NCI-H345 (cell line): ENCODE measurements at regions not wholly inside any gene's neighbourhood (a gene's known extent, or its start where the extent isn't known, plus 50 kb on each side); places are given as distances from the start of the nearest gene placed in this dataset.
"Not testable (repeated sequence)": the region's sequence is repeated elsewhere in the genome, so short reads cannot be mapped to it uniquely, and the experiment has no call there.

Experiments
- DNase-seq: peaks from one replicate; lab custom pipeline; 2025; lab: John Stamatoyannopoulos, UW

GRCh38 chr12:61044766-61045165 is 1215.4 kb upstream of the USP15 start:
- no peak for DNase-seq

- DNase-seq: no peak
Measured at GRCh38 chr12:61070640-61071414, 1189.4 kb upstream of the USP15 start.

GRCh38 chr12:61072717-61073116 is 1187.5 kb upstream of the USP15 start:
- DNase-seq: no peak

GRCh38 chr12:61095111-61095510 is 1165.1 kb upstream of the USP15 start:
- DNase-seq: no peak

- no peak for DNase-seq
Measured at GRCh38 chr12:61098031-61098580, 1162.1 kb upstream of the USP15 start.

GRCh38 chr12:61107118-61107517 is 1153.1 kb upstream of the USP15 start:
- DNase-seq: no peak

GRCh38 chr12:61111218-61111617 is 1149.0 kb upstream of the USP15 start:
- DNase-seq: no peak

- DNase-seq: no peak
Measured at GRCh38 chr12:61137677-61138414, 1122.4 kb upstream of the USP15 start.

- no peak for DNase-seq
Measured at GRCh38 chr12:61138415-61138759, 1121.8 kb upstream of the USP15 start.

- DNase-seq: no peak
Measured at GRCh38 chr12:61161961-61162360, 1098.2 kb upstream of the USP15 start.

GRCh38 chr12:61188801-61189595 is 1071.2 kb upstream of the USP15 start:
- no peak for DNase-seq

GRCh38 chr12:61213646-61214045 is 1046.6 kb upstream of the USP15 start:
- no peak for DNase-seq

GRCh38 chr12:61220337-61220736 is 1039.9 kb upstream of the USP15 start:
- no peak for DNase-seq

- no peak for DNase-seq
Measured at GRCh38 chr12:61232040-61232439, 1028.2 kb upstream of the USP15 start.

- no peak for DNase-seq
Measured at GRCh38 chr12:61250303-61250702, 1009.9 kb upstream of the USP15 start.

- no peak for DNase-seq
Measured at GRCh38 chr12:61251076-61251475, 1009.1 kb upstream of the USP15 start.

- DNase-seq: no peak
Measured at GRCh38 chr12:61254225-61254624, 1006.0 kb upstream of the USP15 start.

- DNase-seq: not testable (repeated sequence)
Measured at GRCh38 chr12:61264294-61264693, 995.9 kb upstream of the USP15 start.

GRCh38 chr12:61267474-61267873 is 992.7 kb upstream of the USP15 start:
- no peak for DNase-seq

GRCh38 chr12:61272441-61272840 is 987.8 kb upstream of the USP15 start:
- DNase-seq: no peak

GRCh38 chr12:61282790-61283575 is 977.2 kb upstream of the USP15 start:
- DNase-seq: no peak

GRCh38 chr12:61290473-61290872 is 969.7 kb upstream of the USP15 start:
- DNase-seq: no peak
